OCI-LY1 (cell line): ENCODE measurements at regions not wholly inside any gene's neighbourhood (a gene's known extent, or its start where the extent isn't known, plus 50 kb on each side); places are given as distances from the start of the nearest gene placed in this dataset.

Experiments used
- H2AFZ ChIP-seq: fragments of 200-600 bp; sonication (generic), shearing (Covaris generic); 2 replicates; pipeline ENCODE4 v1.6.0; 2014; ENCODE audit warnings: antibody characterized with exemption, mild to moderate bottlenecking, low read length
- H3F3A ChIP-seq: fragments of 200-600 bp; sonication (generic), shearing (Covaris generic); 2 replicates; pipeline ENCODE4 v1.6.0; 2014; ENCODE audit warnings: mild to moderate bottlenecking, antibody characterized with exemption, low read length, moderate library complexity; ENCODE audit not compliant: insufficient read depth
- H3K27ac ChIP-seq: fragments of 200-600 bp; sonication (generic); 2 replicates; pipeline ENCODE4 v1.5.1; 2014; ENCODE audit warnings: low read length, mixed run types, mild to moderate bottlenecking, low read depth; ENCODE audit not compliant: poor library complexity, severe bottlenecking
- H3K27me3 ChIP-seq: fragments of 200-600 bp; sonication (generic); 2 replicates; pipeline ENCODE4 v1.6.0; 2014; ENCODE audit warnings: antibody characterized with exemption, mild to moderate bottlenecking, low read length, moderate library complexity; ENCODE audit not compliant: insufficient read depth
- H3K36me3 ChIP-seq: fragments of 200-600 bp; sonication (generic); 2 replicates; pipeline ENCODE4 v1.6.1; 2014; ENCODE audit warnings: mild to moderate bottlenecking, antibody characterized with exemption, low read length, moderate library complexity, mixed read lengths; ENCODE audit not compliant: insufficient read depth
- H3K4me1 ChIP-seq: fragments of 200-600 bp; sonication (generic); 2 replicates; pipeline ENCODE4 v1.5.1; 2014; ENCODE audit warnings: mild to moderate bottlenecking, low read length, moderate library complexity; ENCODE audit not compliant: insufficient read depth, severe bottlenecking
- H3K4me2 ChIP-seq: fragments of 200-600 bp; sonication (generic), shearing (Covaris generic); 2 replicates; pipeline ENCODE4 v1.6.1; 2014; ENCODE audit warnings: low read length
- H3K4me3 ChIP-seq: fragments of 200-600 bp; sonication (generic); 2 replicates; pipeline ENCODE4 v1.5.1; 2014; ENCODE audit warnings: low read length, low read depth, mild to moderate bottlenecking, mixed read lengths; ENCODE audit not compliant: poor library complexity, severe bottlenecking
- H3K79me2 ChIP-seq: fragments of 200-600 bp; shearing (Covaris generic); 2 replicates; pipeline ENCODE4 v1.6.1; 2016; ENCODE audit warnings: mixed run types, low read length, mixed read lengths; ENCODE audit not compliant: insufficient read depth
- H3K9ac ChIP-seq: fragments of 200-600 bp; sonication (generic), shearing (Covaris generic); 2 replicates; pipeline ENCODE4 v1.6.1; 2014; ENCODE audit warnings: mild to moderate bottlenecking, low read length, mixed read lengths
- H3K9me2 ChIP-seq: fragments of 200-600 bp; sonication (generic), shearing (Covaris generic); 2 replicates; pipeline ENCODE4 v1.6.1; 2014; ENCODE audit warnings: low read depth, mild to moderate bottlenecking, low read length, mixed read lengths
- H3K9me3 ChIP-seq: fragments of 200-600 bp; shearing (Covaris generic); 2 replicates; pipeline ENCODE4 v1.6.1; 2014; ENCODE audit warnings: low read length, mixed read lengths
- H4K20me1 ChIP-seq: fragments of 200-600 bp; sonication (generic), shearing (Covaris generic); 2 replicates; pipeline ENCODE4 v1.6.0; 2016; ENCODE audit warnings: mild to moderate bottlenecking, low read length; ENCODE audit not compliant: insufficient read depth
- EZH2 ChIP-seq: fragments of 200-600 bp; sonication (generic), shearing (Covaris generic); IDR thresholded peaks from 2 replicates; pipeline ENCODE4 v1.8.0; 2017; ENCODE audit warnings: borderline replicate concordance, mixed run types, mild to moderate bottlenecking, antibody characterized with exemption, low read length, moderate library complexity, mixed read lengths
- TF ChIP-seq, protein P1 (sequence below): fragments of 200-600 bp; sonication (generic), shearing (Covaris generic); IDR thresholded peaks from 2 replicates; pipeline ENCODE4 v1.5.1; 2017; ENCODE audit warnings: mild to moderate bottlenecking, antibody characterized with exemption, low read length, moderate library complexity, mixed read lengths

DNA sequence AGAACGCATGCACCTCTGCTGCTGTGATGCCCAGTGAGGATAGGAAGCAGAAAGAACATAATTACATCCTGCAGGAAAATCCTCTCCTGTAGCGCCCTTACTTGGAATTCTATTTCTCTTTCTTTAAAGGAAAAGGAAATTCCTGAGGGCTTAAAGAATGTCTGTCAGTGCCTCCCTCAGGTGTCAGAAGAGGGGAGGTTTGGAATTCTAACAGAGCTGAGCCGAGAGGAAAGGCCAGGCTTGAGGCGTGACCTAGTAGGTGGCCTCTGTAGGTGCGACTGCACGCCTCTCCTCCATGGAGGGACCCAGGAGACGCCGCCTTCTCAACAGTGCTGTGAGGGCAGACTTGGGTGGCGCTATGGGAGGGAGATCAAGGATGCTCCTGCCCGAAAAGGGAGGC, 55.9 kb upstream of the ERCC6L2 start:
- no peak overlapping the region for H3K4me3 ChIP-seq
- H3K27ac ChIP-seq = no peak overlapping the region
- H3K9ac ChIP-seq = no peak overlapping the region
- H3K9me3 ChIP-seq = no peaks in the 10 kb centered on the region
- H3K9me2 ChIP-seq = no peaks in the 10 kb centered on the region
- no peaks in the 10 kb centered on the region for H3F3A ChIP-seq
- no peaks in the 10 kb centered on the region for H3K79me2 ChIP-seq
- TF ChIP-seq EZH2 = no peak
- TF ChIP-seq, protein P1, sequence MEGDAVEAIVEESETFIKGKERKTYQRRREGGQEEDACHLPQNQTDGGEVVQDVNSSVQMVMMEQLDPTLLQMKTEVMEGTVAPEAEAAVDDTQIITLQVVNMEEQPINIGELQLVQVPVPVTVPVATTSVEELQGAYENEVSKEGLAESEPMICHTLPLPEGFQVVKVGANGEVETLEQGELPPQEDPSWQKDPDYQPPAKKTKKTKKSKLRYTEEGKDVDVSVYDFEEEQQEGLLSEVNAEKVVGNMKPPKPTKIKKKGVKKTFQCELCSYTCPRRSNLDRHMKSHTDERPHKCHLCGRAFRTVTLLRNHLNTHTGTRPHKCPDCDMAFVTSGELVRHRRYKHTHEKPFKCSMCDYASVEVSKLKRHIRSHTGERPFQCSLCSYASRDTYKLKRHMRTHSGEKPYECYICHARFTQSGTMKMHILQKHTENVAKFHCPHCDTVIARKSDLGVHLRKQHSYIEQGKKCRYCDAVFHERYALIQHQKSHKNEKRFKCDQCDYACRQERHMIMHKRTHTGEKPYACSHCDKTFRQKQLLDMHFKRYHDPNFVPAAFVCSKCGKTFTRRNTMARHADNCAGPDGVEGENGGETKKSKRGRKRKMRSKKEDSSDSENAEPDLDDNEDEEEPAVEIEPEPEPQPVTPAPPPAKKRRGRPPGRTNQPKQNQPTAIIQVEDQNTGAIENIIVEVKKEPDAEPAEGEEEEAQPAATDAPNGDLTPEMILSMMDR = no peak
- H4K20me1 ChIP-seq = no peaks in the 10 kb centered on the region
- H3K4me1 ChIP-seq = no peaks in the 10 kb centered on the region
- no peak overlapping the region for H2AFZ ChIP-seq
- no peak overlapping the region for H3K4me2 ChIP-seq
- no peaks in the 10 kb centered on the region for H3K27me3 ChIP-seq
- H3K36me3 ChIP-seq = no peaks in the 10 kb centered on the region

DNA sequence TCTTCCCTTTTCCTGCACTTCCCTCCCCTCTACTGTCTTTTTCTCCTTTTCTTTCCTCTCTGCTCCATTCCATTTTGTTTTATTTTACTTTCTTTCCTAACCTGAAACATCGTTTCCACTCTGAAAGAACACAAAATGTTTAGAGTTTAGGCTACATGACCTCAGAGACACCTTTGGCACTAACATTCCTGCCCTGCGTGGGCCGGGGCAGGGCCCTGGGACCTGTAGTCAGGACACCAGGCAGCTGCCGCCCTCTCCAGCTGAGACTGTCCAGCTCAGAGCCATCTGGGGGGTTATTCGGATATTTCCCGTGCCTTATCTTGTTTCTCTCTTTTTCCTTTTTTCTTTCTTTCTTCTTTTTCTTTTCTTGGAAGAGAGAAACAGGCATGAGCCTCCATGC, 58.3 kb upstream of the ERCC6L2 start:
- Histone ChIP-seq H3K27ac (no peak overlapping the region), H3F3A (no peaks in the 10 kb centered on the region), H3K9me2 (no peaks in the 10 kb centered on the region), H3K9ac (no peak overlapping the region), H3K9me3 (no peaks in the 10 kb centered on the region), H3K4me3 (no peak overlapping the region), H2AFZ (no peak overlapping the region), H3K79me2 (no peaks in the 10 kb centered on the region), H3K4me2 (no peak overlapping the region), H3K4me1 (no peaks in the 10 kb centered on the region), H3K27me3 (no peaks in the 10 kb centered on the region), H3K36me3 (no peaks in the 10 kb centered on the region), H4K20me1 (no peaks in the 10 kb centered on the region)
- TF ChIP-seq, protein P1 = no peak
- TF ChIP-seq EZH2 = no peak

DNA sequence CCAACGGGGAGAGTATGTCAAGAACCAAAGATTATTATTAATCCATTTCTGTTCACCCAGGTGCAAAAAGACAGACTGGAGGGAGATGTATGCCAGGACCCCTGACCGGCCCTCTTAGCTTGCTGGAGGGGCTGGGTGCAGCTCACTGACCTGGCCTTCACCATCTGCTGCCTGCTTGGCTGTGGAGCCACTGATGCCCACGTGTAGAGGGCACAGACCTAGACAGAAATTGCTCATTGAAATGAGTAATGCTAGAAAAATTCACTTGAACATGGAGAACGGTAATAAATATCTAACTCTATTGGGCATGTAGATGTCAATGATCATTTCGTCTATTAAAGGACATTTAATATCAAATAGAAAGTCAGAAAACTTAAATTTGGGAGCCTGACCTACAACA, 58.8 kb upstream of the ERCC6L2 start:
- Histone ChIP-seq H3K36me3 (no peaks in the 10 kb centered on the region), H3K9me3 (no peaks in the 10 kb centered on the region), H4K20me1 (no peaks in the 10 kb centered on the region), H3K4me3 (no peak overlapping the region), H2AFZ (no peak overlapping the region), H3K79me2 (no peaks in the 10 kb centered on the region), H3K9me2 (no peaks in the 10 kb centered on the region), H3K9ac (no peak overlapping the region), H3F3A (no peaks in the 10 kb centered on the region), H3K4me1 (no peaks in the 10 kb centered on the region), H3K4me2 (no peak overlapping the region), H3K27ac (no peak overlapping the region), H3K27me3 (no peaks in the 10 kb centered on the region)
- TF ChIP-seq, protein P1 = no peak
- TF ChIP-seq EZH2 = no peak
